ENCODE measurements at regions not wholly inside any gene's neighbourhood (a gene's known extent, or its start where the extent isn't known, plus 50 kb on each side); places are given as distances from the start of the nearest gene placed in this dataset.

DNA sequence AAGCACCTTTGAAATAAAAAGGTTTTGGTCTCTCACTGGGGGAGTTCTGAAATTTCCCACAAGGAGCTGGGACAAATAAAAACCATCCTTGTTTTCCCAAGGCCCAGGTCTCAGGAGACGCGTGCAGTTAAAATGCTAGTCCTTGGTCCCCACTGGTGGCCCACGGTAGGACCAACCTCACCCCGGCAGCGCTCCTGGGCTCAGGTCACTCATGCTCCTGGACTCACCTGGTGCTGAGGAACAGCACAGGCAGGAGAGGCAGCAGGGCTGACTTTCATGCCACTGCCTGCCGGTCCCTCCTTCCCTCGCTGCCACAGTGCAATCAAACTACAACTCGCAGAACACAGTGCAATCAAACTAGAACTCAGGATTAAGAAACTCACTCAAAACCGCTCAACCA, 356.8 kb upstream of the CCDC179 start:
- TF ChIP-seq EZH2 (IDR thresholded peaks at IDR 0.05; ENCODE audit: insufficient read depth, low read length), result no peak
- TF ChIP-seq, protein P1, sequence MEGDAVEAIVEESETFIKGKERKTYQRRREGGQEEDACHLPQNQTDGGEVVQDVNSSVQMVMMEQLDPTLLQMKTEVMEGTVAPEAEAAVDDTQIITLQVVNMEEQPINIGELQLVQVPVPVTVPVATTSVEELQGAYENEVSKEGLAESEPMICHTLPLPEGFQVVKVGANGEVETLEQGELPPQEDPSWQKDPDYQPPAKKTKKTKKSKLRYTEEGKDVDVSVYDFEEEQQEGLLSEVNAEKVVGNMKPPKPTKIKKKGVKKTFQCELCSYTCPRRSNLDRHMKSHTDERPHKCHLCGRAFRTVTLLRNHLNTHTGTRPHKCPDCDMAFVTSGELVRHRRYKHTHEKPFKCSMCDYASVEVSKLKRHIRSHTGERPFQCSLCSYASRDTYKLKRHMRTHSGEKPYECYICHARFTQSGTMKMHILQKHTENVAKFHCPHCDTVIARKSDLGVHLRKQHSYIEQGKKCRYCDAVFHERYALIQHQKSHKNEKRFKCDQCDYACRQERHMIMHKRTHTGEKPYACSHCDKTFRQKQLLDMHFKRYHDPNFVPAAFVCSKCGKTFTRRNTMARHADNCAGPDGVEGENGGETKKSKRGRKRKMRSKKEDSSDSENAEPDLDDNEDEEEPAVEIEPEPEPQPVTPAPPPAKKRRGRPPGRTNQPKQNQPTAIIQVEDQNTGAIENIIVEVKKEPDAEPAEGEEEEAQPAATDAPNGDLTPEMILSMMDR (IDR thresholded peaks at IDR 0.05; ENCODE audit: insufficient read depth, low read depth, low read length), result no peak
